ENCODE measurements at regions not wholly inside any gene's neighbourhood (a gene's known extent, or its start where the extent isn't known, plus 50 kb on each side); places are given as distances from the start of the nearest gene placed in this dataset.

DNA sequence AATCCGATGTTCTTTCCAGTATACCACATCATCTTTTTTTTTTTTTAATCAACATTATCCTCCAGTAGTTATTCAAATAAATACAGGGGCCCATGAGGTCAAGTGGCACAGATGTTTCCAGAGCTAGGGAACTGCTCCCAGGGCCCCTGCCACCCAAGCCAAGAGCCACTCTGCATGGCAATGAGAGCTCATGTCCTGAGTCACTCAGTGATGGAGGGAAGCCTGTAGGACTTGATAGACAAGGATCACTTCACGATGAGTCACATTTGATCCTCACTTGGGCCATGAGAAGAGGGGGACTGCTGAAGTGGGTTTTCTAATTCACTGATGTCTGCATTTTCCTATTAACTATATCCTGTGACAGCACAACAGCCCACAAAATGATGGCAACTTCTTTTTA, 127.0 kb upstream of the PKDCC start:
- Histone ChIP-seq H3K4me3 (no peak overlapping the region), H3K9ac (no peak overlapping the region), H3K4me1 (peaks cover 8% of the 10 kb centered on the region), H4K20me1 (ENCODE audit: low read depth) (no peaks in the 10 kb centered on the region), H3K9me3 (ENCODE audit: low read depth) (no peaks in the 10 kb centered on the region), H3K27ac (no peak overlapping the region), H3K4me2 (no peak overlapping the region), H3K27me3 (no peaks in the 10 kb centered on the region), H3F3A (ENCODE audit: low read depth) (no peaks in the 10 kb centered on the region), H3K36me3 (no peaks in the 10 kb centered on the region), H3K79me2 (ENCODE audit: low read depth) (no peaks in the 10 kb centered on the region), H2AFZ (replicated peaks) (no peak overlapping the region)
- Mint-ChIP-seq H3K4me3 (no peak overlapping the region), H3K27ac (no peak overlapping the region), H3K36me3 (no peaks in the 10 kb centered on the region), H3K4me1 (no peaks in the 10 kb centered on the region), H3K9me3 (peaks cover 2% of the 10 kb centered on the region), H3K27me3 (ENCODE audit: insufficient read depth, low read depth) (peaks cover 7% of the 10 kb centered on the region)
- DNase-seq (ENCODE audit: low spot score), result no peak
- TF ChIP-seq EZH2 (IDR thresholded peaks at IDR 0.05) (no peak), EZH2phosphoT487 (IDR thresholded peaks at IDR 0.05) (no peak)
- TF ChIP-seq, protein P1, sequence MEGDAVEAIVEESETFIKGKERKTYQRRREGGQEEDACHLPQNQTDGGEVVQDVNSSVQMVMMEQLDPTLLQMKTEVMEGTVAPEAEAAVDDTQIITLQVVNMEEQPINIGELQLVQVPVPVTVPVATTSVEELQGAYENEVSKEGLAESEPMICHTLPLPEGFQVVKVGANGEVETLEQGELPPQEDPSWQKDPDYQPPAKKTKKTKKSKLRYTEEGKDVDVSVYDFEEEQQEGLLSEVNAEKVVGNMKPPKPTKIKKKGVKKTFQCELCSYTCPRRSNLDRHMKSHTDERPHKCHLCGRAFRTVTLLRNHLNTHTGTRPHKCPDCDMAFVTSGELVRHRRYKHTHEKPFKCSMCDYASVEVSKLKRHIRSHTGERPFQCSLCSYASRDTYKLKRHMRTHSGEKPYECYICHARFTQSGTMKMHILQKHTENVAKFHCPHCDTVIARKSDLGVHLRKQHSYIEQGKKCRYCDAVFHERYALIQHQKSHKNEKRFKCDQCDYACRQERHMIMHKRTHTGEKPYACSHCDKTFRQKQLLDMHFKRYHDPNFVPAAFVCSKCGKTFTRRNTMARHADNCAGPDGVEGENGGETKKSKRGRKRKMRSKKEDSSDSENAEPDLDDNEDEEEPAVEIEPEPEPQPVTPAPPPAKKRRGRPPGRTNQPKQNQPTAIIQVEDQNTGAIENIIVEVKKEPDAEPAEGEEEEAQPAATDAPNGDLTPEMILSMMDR (IDR thresholded peaks at IDR 0.05), result no peak

DNA sequence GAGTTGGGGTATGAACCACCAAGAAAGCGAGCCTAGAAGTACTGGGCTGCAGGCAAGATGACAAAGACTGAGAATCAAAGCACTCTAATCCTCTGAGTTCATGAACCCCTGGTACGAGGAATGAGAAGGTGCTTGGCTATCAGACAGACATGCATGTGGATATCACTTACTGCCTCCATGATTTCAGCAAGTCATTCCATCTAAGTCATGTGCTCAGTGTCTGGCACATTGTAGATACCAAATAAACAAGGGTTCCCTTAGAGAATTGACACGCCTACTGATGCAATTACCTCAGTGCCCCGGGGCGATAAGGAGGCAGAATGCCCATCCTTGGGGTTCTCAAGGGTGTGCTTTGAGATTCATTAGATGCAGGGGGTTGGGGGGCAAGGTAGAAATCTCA, 125.6 kb upstream of the PKDCC start:
- TF ChIP-seq EZH2phosphoT487 (IDR thresholded peaks at IDR 0.05) (no peak), EZH2 (IDR thresholded peaks at IDR 0.05) (no peak)
- TF ChIP-seq, protein P1 (IDR thresholded peaks at IDR 0.05), result no peak
- DNase-seq (ENCODE audit: low spot score), result no peak
- no peak overlapping the region for H3K4me2 ChIP-seq
- peaks cover under 1% of the 10 kb centered on the region for H3K4me1 Mint-ChIP-seq
- H3K9me3 Mint-ChIP-seq, result peaks cover 4% of the 10 kb centered on the region
- H3K27ac ChIP-seq, result no peak overlapping the region
- H3K27me3 ChIP-seq, result no peaks in the 10 kb centered on the region
- no peak overlapping the region for H3K4me3 Mint-ChIP-seq
- H3K27me3 Mint-ChIP-seq (ENCODE audit: insufficient read depth, low read depth), result peaks cover 1% of the 10 kb centered on the region
- H4K20me1 ChIP-seq (ENCODE audit: low read depth), result no peaks in the 10 kb centered on the region
- H2AFZ ChIP-seq (replicated peaks), result no peak overlapping the region
- no peaks in the 10 kb centered on the region for H3K36me3 Mint-ChIP-seq
- H3K36me3 ChIP-seq, result no peaks in the 10 kb centered on the region
- H3K27ac Mint-ChIP-seq, result peak overlapping the region; percentile 37
- H3K9me3 ChIP-seq (ENCODE audit: low read depth), result no peaks in the 10 kb centered on the region
- H3F3A ChIP-seq (ENCODE audit: low read depth), result no peaks in the 10 kb centered on the region
- H3K4me1 ChIP-seq, result peaks cover 8% of the 10 kb centered on the region
- no peak overlapping the region for H3K9ac ChIP-seq
- H3K79me2 ChIP-seq (ENCODE audit: low read depth), result no peaks in the 10 kb centered on the region
- no peak overlapping the region for H3K4me3 ChIP-seq

DNA sequence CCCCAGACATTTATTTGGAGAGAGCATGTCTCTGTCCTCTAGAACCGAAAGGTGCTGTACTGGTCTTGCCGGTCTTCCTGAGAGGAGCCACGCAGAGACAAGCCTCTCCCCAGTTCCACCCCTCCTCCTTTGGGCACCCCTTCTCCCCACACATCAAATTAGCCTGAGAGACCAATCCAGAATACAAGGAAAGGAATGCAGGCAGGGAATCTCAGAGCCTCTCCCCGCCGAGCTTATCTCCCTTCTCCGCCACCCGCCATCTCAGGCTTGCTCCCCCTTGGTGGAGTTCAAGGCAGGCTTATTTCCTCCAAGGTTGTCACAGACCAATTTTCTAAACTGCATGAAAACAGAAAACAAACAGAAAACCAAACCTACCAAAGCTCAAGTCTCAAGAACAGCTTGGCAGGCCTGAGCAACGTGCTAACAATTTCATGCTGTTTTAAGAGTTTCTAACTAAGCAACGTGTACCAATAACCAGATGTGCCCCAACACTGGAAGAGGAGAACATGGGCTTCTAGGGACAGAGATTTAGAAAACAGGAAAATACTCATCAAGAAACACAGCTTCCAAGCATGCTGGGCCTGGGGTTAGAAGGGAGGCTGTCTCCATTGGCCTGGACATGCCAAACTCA, 124.5 kb upstream of the PKDCC start:
- H3K4me1 ChIP-seq, result peaks cover 2% of the 10 kb centered on the region
- no peaks in the 10 kb centered on the region for H3K27me3 ChIP-seq
- H3K79me2 ChIP-seq (ENCODE audit: low read depth), result no peaks in the 10 kb centered on the region
- no peak overlapping the region for H3K4me3 Mint-ChIP-seq
- TF ChIP-seq EZH2 (IDR thresholded peaks at IDR 0.05) (no peak), EZH2phosphoT487 (IDR thresholded peaks at IDR 0.05) (no peak)
- TF ChIP-seq, protein P1 (IDR thresholded peaks at IDR 0.05), result no peak
- no peak overlapping the region for H3K9ac ChIP-seq
- no peaks in the 10 kb centered on the region for H3K36me3 Mint-ChIP-seq
- no peak for DNase-seq (ENCODE audit: low spot score)
- peaks cover 4% of the 10 kb centered on the region for H3K9me3 Mint-ChIP-seq
- peaks cover 7% of the 10 kb centered on the region for H3K4me1 Mint-ChIP-seq
- no peaks in the 10 kb centered on the region for H3K36me3 ChIP-seq
- H4K20me1 ChIP-seq (ENCODE audit: low read depth), result no peaks in the 10 kb centered on the region
- no peaks in the 10 kb centered on the region for H3K9me3 ChIP-seq (ENCODE audit: low read depth)
- H3F3A ChIP-seq (ENCODE audit: low read depth), result no peaks in the 10 kb centered on the region
- peaks cover 7% of the 10 kb centered on the region for H3K27me3 Mint-ChIP-seq (ENCODE audit: insufficient read depth, low read depth)
- no peak overlapping the region for H2AFZ ChIP-seq (replicated peaks)
- no peak overlapping the region for H3K4me3 ChIP-seq
- H3K27ac ChIP-seq, result no peak overlapping the region
- H3K27ac Mint-ChIP-seq, result no peak overlapping the region
- no peak overlapping the region for H3K4me2 ChIP-seq

Measured in neural progenitor cell (in vitro differentiated cells).